HG03025 (cell line): ENCODE measurements at regions not wholly inside any gene's neighbourhood (a gene's known extent, or its start where the extent isn't known, plus 50 kb on each side); places are given as distances from the start of the nearest gene placed in this dataset.

Experiments
- ATAC-seq: cut with Tn5 transposase; IDR thresholded peaks from one replicate; pipeline ENCODE4 v1.9.1; 2021; ENCODE audit warnings: mild to moderate bottlenecking, moderate library complexity; ENCODE audit not compliant: unreplicated experiment, low FRiP score

DNA sequence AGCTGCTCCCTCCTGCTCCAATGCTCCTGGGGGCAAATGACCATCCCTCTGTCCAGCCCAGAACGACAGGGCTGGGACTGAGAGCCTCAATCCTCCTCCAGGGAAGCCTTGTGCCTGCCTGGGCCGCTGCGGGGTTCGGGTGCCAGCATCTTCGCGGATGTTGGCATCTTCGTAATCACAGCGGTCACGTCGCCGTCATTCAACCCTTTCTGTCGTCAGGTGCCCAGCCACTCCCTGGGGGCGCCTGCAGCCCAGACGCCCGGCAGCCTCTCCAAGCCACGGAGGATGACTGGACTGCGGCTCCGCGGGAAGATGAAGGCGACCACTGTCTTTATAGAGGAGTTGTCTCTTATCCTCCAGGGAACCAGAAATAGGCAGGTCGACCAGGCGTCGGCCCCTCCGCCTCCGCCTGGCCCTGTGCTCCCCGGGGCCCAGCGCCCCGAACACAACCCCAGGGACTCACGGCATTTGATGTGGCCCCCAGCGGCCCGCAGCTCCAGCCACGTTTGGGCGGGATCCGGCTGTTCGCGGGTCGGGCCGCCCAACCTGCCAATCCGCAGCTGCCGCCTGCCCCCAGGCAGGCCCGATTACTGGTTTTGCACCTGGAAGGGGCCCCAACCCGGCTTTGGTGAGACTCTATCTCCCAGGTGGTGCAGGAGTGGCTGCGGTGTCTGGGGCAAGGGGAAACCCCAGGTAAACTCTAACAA is 113.9 kb downstream of the THNSL2 start:
- ATAC-seq = no peak

GRCh38 chr2:88281302-88282217 is 111.4 kb downstream of the THNSL2 start:
- no peak for ATAC-seq

GRCh38 chr2:88269836-88270235 is 99.7 kb downstream of the THNSL2 start:
- no peak for ATAC-seq

DNA sequence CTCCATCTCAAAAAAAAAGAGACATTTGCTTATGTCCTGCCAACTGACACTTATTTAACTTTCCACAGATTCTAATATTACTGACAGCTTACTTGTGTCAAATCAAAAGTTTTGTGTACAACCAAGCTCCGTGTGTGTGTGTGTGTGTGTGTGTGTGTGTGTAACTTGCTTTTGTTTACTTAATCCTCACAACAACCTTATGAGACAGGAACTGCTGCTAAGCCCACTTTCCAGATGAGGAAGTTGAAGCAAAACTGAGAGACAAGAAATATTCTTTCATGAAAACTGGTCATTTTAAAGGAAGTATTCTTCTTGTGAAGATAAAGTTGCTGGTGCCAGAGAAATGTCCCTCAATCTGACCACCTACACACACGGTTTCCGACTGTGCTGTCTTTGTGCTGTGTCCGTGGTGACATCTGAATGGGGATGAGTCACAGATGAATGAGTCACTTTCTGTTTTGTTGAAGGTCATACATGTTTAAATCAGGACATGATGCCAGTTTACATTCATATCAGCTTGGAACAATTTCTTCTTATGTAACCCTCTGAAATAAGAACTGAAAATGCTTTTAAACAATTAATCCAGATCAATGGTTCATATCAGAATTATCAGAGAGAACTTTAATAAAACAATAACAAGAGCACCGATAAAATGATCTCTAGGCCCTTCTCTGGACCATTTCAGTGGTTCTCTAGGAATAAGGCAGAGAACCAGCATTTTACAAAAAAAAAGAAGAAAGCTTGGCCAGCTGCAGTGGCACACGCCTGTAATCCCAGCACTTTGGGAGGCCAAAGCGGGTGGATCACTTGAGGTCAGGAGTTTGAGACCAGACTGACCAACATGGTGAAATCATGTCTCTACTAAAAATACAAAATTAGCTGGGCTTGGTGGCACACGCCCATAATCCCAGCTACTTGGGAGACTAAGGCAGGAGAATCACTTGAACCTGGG is 95.5 kb downstream of the THNSL2 start:
- ATAC-seq = no peak

GRCh38 chr2:88263861-88264260 is 93.7 kb downstream of the THNSL2 start:
- ATAC-seq = no peak

- ATAC-seq = no peak
These were observed 91.6 kb downstream of the THNSL2 start for GRCh38 chr2:88261725-88262124.

GRCh38 chr2:88258208-88258607 is 88.1 kb downstream of the THNSL2 start:
- ATAC-seq = no peak

GRCh38 chr2:88254437-88255091 is 84.4 kb downstream of the THNSL2 start:
- ATAC-seq = no peak

- ATAC-seq = no peak
These were observed 83.9 kb downstream of the THNSL2 start for GRCh38 chr2:88253997-88254396.

DNA sequence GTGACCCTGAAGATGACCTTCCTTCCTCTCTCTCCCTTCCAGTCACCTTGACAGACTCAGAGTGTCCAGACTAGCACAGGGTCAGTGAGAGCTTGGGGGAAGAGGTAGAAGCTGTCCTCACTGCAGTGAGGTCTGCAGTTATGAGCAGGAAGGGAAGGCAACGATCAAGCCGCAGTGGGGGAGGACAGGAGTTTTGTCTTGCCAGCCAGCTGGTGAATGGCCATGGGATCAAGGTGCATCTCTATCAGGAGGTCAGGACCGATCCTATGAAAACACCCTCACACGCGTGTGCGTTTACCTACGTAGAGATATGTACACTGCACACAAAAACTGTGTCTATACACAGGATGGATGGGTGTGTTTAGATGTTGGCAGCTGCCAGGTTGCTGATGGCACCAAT is 83.2 kb downstream of the THNSL2 start:
- ATAC-seq = no peak

DNA sequence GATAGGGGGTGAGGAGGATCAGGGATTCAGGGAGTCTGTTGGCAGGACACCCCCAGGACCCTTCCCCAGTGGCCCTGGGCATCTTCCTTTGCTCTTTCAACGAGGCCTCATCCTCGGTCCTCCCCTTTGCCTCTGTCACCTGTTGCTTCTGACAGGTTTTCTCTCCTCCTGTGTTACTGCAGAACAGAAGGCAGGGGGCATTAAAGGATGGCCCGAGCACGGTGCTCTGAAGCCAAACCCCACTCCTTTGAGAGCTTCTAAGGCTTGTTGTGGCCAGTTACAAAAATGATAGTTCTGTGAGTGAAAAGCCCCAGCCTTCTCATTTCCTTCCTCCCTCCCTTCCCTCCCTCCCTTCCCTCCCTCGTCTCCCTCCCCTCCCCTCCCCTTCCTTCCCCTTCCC is 82.5 kb downstream of the THNSL2 start:
- ATAC-seq = no peak

GRCh38 chr2:88252111-88252510 is 82.0 kb downstream of the THNSL2 start:
- ATAC-seq = no peak

GRCh38 chr2:88250404-88250803 is 80.3 kb downstream of the THNSL2 start:
- ATAC-seq = no peak

DNA sequence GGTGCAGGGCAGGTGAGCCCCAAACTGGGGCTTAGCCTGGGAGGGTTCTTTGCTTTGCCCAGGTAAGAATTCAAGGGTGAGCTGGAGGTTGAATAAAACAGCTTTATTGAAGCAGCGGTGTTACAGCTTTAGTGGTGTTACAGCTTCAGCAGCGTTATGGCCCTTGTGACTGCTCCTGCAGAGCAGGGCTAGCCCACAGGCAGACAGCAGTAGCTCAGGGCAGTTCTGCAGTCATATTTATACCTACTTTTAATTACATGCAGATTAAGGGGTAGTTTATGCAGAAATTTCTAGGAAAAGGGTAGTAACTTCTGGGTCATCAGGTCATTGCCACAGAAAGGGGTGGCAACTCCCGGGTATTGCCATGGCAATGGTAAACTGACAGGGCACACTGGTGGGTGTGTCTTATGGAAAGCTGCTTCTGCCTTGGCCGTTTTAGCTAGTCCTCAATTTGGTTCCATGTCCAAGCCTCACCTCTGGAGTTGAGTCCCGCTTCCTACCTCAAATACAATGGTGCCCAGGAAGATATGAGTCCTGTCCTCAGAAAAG is 78.2 kb downstream of the THNSL2 start:
- no peak for ATAC-seq

GRCh38 chr2:88247531-88247930 is 77.4 kb downstream of the THNSL2 start:
- ATAC-seq = no peak

DNA sequence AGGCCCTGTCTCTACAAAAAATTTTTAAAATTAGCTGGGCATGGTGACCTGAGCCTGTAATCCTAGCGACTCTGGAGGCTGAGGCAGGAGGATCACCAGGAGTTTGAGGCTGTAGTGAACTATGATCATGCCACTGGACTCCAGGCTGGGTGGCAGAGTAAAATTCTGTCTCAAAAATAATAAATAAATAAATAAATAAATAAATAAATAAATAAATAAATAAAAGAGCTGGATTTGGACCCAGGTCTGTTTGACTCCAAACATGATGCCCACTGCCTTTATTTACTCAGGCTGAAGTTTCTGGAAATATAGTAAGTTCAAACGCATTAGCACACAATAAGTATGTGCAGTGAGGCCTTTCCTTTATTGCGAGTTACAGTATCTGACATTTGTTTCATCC is 75.0 kb downstream of the THNSL2 start:
- ATAC-seq = no peak

- no peak for ATAC-seq
These were observed 69.6 kb downstream of the THNSL2 start for GRCh38 chr2:88239781-88240180.

- no peak for ATAC-seq
These were observed 66.5 kb downstream of the THNSL2 start for GRCh38 chr2:88236666-88237065.
